Liver (tissue), 8 donors: ENCODE measurements at regions not wholly inside any gene's neighbourhood (a gene's known extent, or its start where the extent isn't known, plus 50 kb on each side); places are given as distances from the start of the nearest gene placed in this dataset.

Source experiments
- DNase-seq: peaks from one replicate; pipeline ENCODE4 v3.0.0-alpha.2; 2017; ENCODE audit warnings: low spot score
- H3K27ac ChIP-seq, 2 donors: one replicate each; pipeline ENCODE4 v1.7.0; 2013; ENCODE audit warnings: inconsistent platforms in 2 of 2, low read length in 2 of 2, control low read depth in 1 of 2, low read depth in 1 of 2, mild to moderate bottlenecking in 1 of 2
- H3K27me3 ChIP-seq, 4 donors: one replicate each; pipeline versions ENCODE4 v1.6.1 to v1.7.0; 2013; ENCODE audit warnings: low read length in 3 of 4, inconsistent platforms in 1 of 4, mild to moderate bottlenecking in 1 of 4, moderate library complexity in 1 of 4; ENCODE audit not compliant: control insufficient read depth in 4 of 4, insufficient read depth in 4 of 4
- H3K36me3 ChIP-seq, 4 donors: one replicate each; pipeline versions ENCODE4 v1.6.1 to v1.7.0; 2013; ENCODE audit warnings: low read length in 3 of 4, mild to moderate bottlenecking in 3 of 4, low read depth in 1 of 4, moderate library complexity in 1 of 4; ENCODE audit not compliant: control insufficient read depth in 4 of 4, insufficient read depth in 3 of 4
- H3K4me1 ChIP-seq, 4 donors: one replicate each; pipeline versions ENCODE4 v1.6.1 to v1.7.0; 2013; ENCODE audit warnings: low read length in 3 of 4, mild to moderate bottlenecking in 3 of 4, moderate library complexity in 1 of 4; ENCODE audit not compliant: control insufficient read depth in 4 of 4, insufficient read depth in 4 of 4
- H3K4me3 ChIP-seq, 3 donors: one replicate each; pipeline versions ENCODE4 v1.6.1 to v1.7.0; 2013; ENCODE audit warnings: low read length in 3 of 3, control low read depth in 1 of 3, low read depth in 1 of 3, mild to moderate bottlenecking in 1 of 3
- H3K9ac ChIP-seq, 2 donors: one replicate each; pipeline ENCODE4 v1.7.0; 2013; ENCODE audit warnings: low read length in 2 of 2, mild to moderate bottlenecking in 2 of 2, moderate library complexity in 2 of 2, control low read depth in 1 of 2, low read depth in 1 of 2
- H3K9me3 ChIP-seq, 4 donors: one replicate each; pipeline versions ENCODE4 v1.6.1 to v1.7.0; 2013; ENCODE audit warnings: low read length in 3 of 4; ENCODE audit not compliant: control insufficient read depth in 4 of 4
- ATF3 ChIP-seq: IDR thresholded peaks from 2 replicates; pipeline ENCODE4 v1.6.1; 2016; ENCODE audit warnings: antibody characterized with exemption
- CTCF ChIP-seq: fragments of 150-350 bp; IDR thresholded peaks from 2 replicates; pipeline ENCODE4 v1.5.1; 2017; ENCODE audit warnings: improper control_type of control experiment, low read depth, low read length; ENCODE audit not compliant: missing input control
- EGR1 ChIP-seq, 2 donors: IDR thresholded peaks; 2 replicates each; pipeline ENCODE4 v1.6.1; 2016 to 2018; ENCODE audit warnings: antibody characterized with exemption in 2 of 2, low read depth in 2 of 2
- FOXA1 ChIP-seq: IDR thresholded peaks from 2 replicates; pipeline ENCODE4 v1.6.1; 2016; ENCODE audit warnings: antibody characterized with exemption
- FOXA2 ChIP-seq: IDR thresholded peaks from 2 replicates; pipeline ENCODE4 v1.6.1; 2016; ENCODE audit warnings: antibody characterized with exemption
- GABPA ChIP-seq, 2 donors: IDR thresholded peaks in 1 of 2; conservative IDR thresholded peaks in 1 of 2; 2 replicates each; pipeline ENCODE4 v1.6.1; 2016; ENCODE audit warnings: antibody characterized with exemption in 2 of 2, mild to moderate bottlenecking in 1 of 2, moderate library complexity in 1 of 2
- HNF4A ChIP-seq, 2 donors: conservative IDR thresholded peaks; 2 replicates each; pipeline ENCODE4 v1.6.1; 2016; ENCODE audit warnings: antibody characterized with exemption in 2 of 2, mild to moderate bottlenecking in 2 of 2
- HNF4G ChIP-seq: IDR thresholded peaks from 2 replicates; pipeline ENCODE4 v1.6.1; 2016; ENCODE audit warnings: antibody characterized with exemption
- JUND ChIP-seq, 2 donors: IDR thresholded peaks; 2 replicates each; pipeline ENCODE4 v1.6.1; 2016; ENCODE audit warnings: antibody characterized with exemption in 2 of 2
- NR2F2 ChIP-seq: IDR thresholded peaks from 2 replicates; pipeline ENCODE4 v1.6.1; 2016; ENCODE audit warnings: antibody characterized with exemption
- RAD21 ChIP-seq, 2 donors: IDR thresholded peaks; 2 replicates each; pipeline ENCODE4 v1.6.1; 2016; ENCODE audit warnings: antibody characterized with exemption in 2 of 2, mild to moderate bottlenecking in 2 of 2
- REST ChIP-seq: IDR thresholded peaks from 2 replicates; pipeline ENCODE4 v1.6.1; 2016; ENCODE audit warnings: antibody characterized with exemption, mild to moderate bottlenecking
- RXRA ChIP-seq, 2 donors: IDR thresholded peaks; 2 replicates each; pipeline ENCODE4 v1.6.1; 2017 to 2018; ENCODE audit warnings: antibody characterized with exemption in 2 of 2, mild to moderate bottlenecking in 1 of 2
- TAF1 ChIP-seq: conservative IDR thresholded peaks from 2 replicates; pipeline ENCODE4 v1.6.1; 2016; ENCODE audit warnings: antibody characterized with exemption, mild to moderate bottlenecking
- YY1 ChIP-seq: IDR thresholded peaks from 2 replicates; pipeline ENCODE4 v1.6.1; 2016; ENCODE audit warnings: antibody characterized with exemption, mild to moderate bottlenecking
- WGBS: extraction: QIAGEN DNeasy Blood & Tissue Kit; methylation state at CpG from one replicate; pipeline ENCODE4 v1.1.7; 2013; 5-methylcytosine and 5-hydroxymethylcytosine counted together
- TF ChIP-seq, protein P1 (sequence below): IDR thresholded peaks from 2 replicates; pipeline ENCODE4 v1.6.1; 2016; ENCODE audit warnings: antibody characterized with exemption
- TF ChIP-seq, protein P2 (sequence below): IDR thresholded peaks from 2 replicates; pipeline ENCODE4 v1.6.1; 2016; ENCODE audit warnings: antibody characterized with exemption
- donor health status: healthy.
- donor health status: healthy.
- donor health status: healthy.
- donor health status: healthy.
- donor health status: healthy.

GRCh38 chr13:102956449-102956848 is 109.8 kb downstream of the SLC10A2 start:
- H3K9me3 ChIP-seq = no peaks in the 10 kb centered on the region
- H3K27me3 ChIP-seq = no peaks in the 10 kb centered on the region
- H3K36me3 ChIP-seq = no peaks in the 10 kb centered on the region
- no peak overlapping the region for H3K27ac ChIP-seq
- WGBS = 65% methylated on average over 4 of the region's 4 CpGs
- H3K9ac ChIP-seq = no peak overlapping the region
- no peak overlapping the region for H3K4me3 ChIP-seq
- TF ChIP-seq RXRA (IDR thresholded peaks at IDR 0.05) (no peak), HNF4A (conservative IDR thresholded peaks at IDR 0.05) (no peak), HNF4G (no peak), CTCF (no peak), JUND (IDR thresholded peaks at IDR 0.05) (no peak), YY1 (no peak), TAF1 (no peak), EGR1 (IDR thresholded peaks at IDR 0.05; ENCODE audit: low read depth in 2 of 2) (no peak), FOXA2 (no peak), GABPA (IDR thresholded peaks at IDR 0.05 in 1 of 2, conservative IDR thresholded peaks at IDR 0.05 in 1 of 2) (no peak), ATF3 (no peak), REST (no peak), FOXA1 (no peak), NR2F2 (no peak)
- TF ChIP-seq, protein P1, sequence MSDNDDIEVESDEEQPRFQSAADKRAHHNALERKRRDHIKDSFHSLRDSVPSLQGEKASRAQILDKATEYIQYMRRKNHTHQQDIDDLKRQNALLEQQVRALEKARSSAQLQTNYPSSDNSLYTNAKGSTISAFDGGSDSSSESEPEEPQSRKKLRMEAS = no peak
- TF ChIP-seq, protein P2, sequence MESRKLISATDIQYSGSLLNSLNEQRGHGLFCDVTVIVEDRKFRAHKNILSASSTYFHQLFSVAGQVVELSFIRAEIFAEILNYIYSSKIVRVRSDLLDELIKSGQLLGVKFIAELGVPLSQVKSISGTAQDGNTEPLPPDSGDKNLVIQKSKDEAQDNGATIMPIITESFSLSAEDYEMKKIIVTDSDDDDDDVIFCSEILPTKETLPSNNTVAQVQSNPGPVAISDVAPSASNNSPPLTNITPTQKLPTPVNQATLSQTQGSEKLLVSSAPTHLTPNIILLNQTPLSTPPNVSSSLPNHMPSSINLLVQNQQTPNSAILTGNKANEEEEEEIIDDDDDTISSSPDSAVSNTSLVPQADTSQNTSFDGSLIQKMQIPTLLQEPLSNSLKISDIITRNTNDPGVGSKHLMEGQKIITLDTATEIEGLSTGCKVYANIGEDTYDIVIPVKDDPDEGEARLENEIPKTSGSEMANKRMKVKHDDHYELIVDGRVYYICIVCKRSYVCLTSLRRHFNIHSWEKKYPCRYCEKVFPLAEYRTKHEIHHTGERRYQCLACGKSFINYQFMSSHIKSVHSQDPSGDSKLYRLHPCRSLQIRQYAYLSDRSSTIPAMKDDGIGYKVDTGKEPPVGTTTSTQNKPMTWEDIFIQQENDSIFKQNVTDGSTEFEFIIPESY = no peak
- H3K4me1 ChIP-seq = no peaks in the 10 kb centered on the region
- no peak for DNase-seq

DNA sequence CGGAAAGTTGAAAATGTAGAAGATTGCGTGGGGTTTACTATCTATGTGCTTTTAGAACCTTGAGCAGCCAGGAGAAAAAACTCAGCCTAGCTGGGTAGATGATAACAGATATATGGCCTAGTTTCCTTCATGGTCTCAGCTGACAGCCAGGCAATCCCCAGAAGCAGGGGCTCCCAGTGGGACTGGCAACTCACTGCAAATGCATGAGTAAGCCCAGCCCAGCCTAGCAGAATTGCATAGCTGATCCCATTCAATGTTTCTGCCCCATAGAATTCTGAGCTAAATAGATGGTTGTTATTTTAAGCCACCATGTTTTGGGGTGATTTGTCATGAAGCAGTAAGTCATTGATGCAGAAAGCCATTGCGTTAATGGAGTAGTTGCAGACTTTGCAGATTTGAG is 108.5 kb downstream of the ERCC5 start:
- DNase-seq = no peak
- H3K4me3 ChIP-seq = no peak overlapping the region
- no peak overlapping the region for H3K27ac ChIP-seq
- H3K9ac ChIP-seq = no peak overlapping the region
- H3K27me3 ChIP-seq = no peaks in the 10 kb centered on the region
- no peaks in the 10 kb centered on the region for H3K36me3 ChIP-seq
- no peaks in the 10 kb centered on the region for H3K9me3 ChIP-seq
- 89% methylated on average over 3 of the region's 3 CpGs for WGBS
- TF ChIP-seq REST (no peak), GABPA (IDR thresholded peaks at IDR 0.05 in 1 of 2, conservative IDR thresholded peaks at IDR 0.05 in 1 of 2) (no peak), JUND (IDR thresholded peaks at IDR 0.05) (no peak), NR2F2 (no peak), HNF4G (no peak), RAD21 (IDR thresholded peaks at IDR 0.05) (no peak), CTCF (no peak), EGR1 (IDR thresholded peaks at IDR 0.05; ENCODE audit: low read depth in 2 of 2) (no peak), FOXA2 (no peak)
- TF ChIP-seq, protein P1 = no peak
- no peaks in the 10 kb centered on the region for H3K4me1 ChIP-seq
